Tibial nerve (tissue), 4 donors: ENCODE measurements at regions not wholly inside any gene's neighbourhood (a gene's known extent, or its start where the extent isn't known, plus 50 kb on each side); places are given as distances from the start of the nearest gene placed in this dataset. TPM values are rescaled to one million over a fixed set of nuclear protein-coding genes. Genes with fewer than 3 reads are reported as not detected.

Experiments used
- DNase-seq, 2 donors: peaks; one replicate each; pipeline ENCODE4 v3.0.0-alpha.2; 2019; ENCODE audit warnings: low spot score in 2 of 2
- H3K27ac ChIP-seq, 4 donors: fragments of 200-600 bp; sonication (generic) in 3 of 4; one replicate each; pipeline ENCODE4 v1.5.1; 2017 to 2019; ENCODE audit warnings: mild to moderate bottlenecking in 1 of 4
- H3K27me3 ChIP-seq, 2 donors: fragments of 200-600 bp; sonication (generic) in 1 of 2; one replicate each; pipeline versions ENCODE4 v1.5.1 to v1.6.0; 2017 to 2019
- H3K36me3 ChIP-seq, 3 donors: fragments of 200-600 bp; sonication (generic); one replicate each; pipeline ENCODE4 v1.5.1; 2018 to 2019
- H3K4me1 ChIP-seq, 4 donors: fragments of 200-600 bp; sonication (generic) in 3 of 4; one replicate each; pipeline ENCODE4 v1.5.1; 2017 to 2019
- H3K4me3 ChIP-seq, 4 donors: fragments of 200-600 bp; sonication (generic) in 3 of 4; one replicate each; pipeline ENCODE4 v1.5.1; 2017 to 2019; ENCODE audit warnings: mild to moderate bottlenecking in 1 of 4, moderate library complexity in 1 of 4
- H3K9me3 ChIP-seq, 4 donors: fragments of 200-600 bp; sonication (generic) in 3 of 4; one replicate each; pipeline ENCODE4 v1.5.1; 2017 to 2019
- EP300 ChIP-seq, 2 donors: sonication (generic); formaldehyde crosslinking; IDR thresholded peaks; one replicate each; pipeline ENCODE4 v1.6.1; 2017; ENCODE audit warnings: antibody characterized with exemption in 2 of 2, mild to moderate bottlenecking in 1 of 2
- POLR2A ChIP-seq, 2 donors: fragments of 450-650 bp; IDR thresholded peaks; one replicate each; pipeline ENCODE4 v1.6.1; 2017; ENCODE audit warnings: antibody characterized with exemption in 2 of 2, mild to moderate bottlenecking in 2 of 2, moderate library complexity in 2 of 2
- WGBS, 2 donors: methylation state at CpG; one replicate each; pipeline ENCODE4 v1.1.5; 2018; 5-methylcytosine and 5-hydroxymethylcytosine counted together
- small RNA-seq: library from RNA; depleted of rRNA; stranded (forward); fragments of <200 nt; gene quantifications from one replicate; pipeline ENCODE3, GENCODE V24; 2016
- TF ChIP-seq, protein P1 (sequence below), 5 experiments: fragments of 200-600 bp in 3 of 5; fragments of 450-650 bp in 2 of 5; sonication (generic) in 3 of 5; IDR thresholded peaks; one replicate each; pipeline ENCODE4 v1.5.1; 2016 to 2019; ENCODE audit warnings: antibody characterized with exemption in 5 of 5, mild to moderate bottlenecking in 3 of 5, moderate library complexity in 2 of 5

DNA sequence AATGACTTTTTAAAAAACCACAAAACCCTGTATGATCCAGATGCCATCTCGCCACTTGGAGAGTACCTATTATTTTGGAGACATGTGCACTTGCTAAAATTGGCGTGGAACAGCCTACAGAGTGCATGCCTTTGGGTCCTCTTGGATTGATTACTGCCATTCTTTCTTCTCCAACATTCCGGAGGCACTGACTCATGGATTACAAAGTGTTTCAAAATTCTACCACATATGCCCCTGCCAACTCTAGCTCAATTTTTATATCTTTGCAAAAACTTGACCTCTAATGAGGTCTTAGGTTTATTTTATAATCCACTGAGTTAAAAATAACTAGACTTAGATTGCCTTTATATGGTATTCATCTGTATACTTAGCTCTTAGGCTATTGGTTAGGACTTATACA lies 55.8 kb upstream of the KIF5B start:
- Histone ChIP-seq H3K4me3 (no peak overlapping the region), H3K4me1 (peaks cover 0 to 16% (median 0%) of the 10 kb centered on the region in 4 donors), H3K27ac (no peak overlapping the region), H3K9me3 (peaks cover 0 to 6% (median 0%) of the 10 kb centered on the region in 4 donors), H3K36me3 (no peaks in the 10 kb centered on the region), H3K27me3 (no peaks in the 10 kb centered on the region)
- TF ChIP-seq POLR2A (IDR thresholded peaks at IDR 0.05): no peak
- peak in 1 of 2 donors; percentile 17 for TF ChIP-seq EP300 (IDR thresholded peaks at IDR 0.05)
- TF ChIP-seq, protein P1, sequence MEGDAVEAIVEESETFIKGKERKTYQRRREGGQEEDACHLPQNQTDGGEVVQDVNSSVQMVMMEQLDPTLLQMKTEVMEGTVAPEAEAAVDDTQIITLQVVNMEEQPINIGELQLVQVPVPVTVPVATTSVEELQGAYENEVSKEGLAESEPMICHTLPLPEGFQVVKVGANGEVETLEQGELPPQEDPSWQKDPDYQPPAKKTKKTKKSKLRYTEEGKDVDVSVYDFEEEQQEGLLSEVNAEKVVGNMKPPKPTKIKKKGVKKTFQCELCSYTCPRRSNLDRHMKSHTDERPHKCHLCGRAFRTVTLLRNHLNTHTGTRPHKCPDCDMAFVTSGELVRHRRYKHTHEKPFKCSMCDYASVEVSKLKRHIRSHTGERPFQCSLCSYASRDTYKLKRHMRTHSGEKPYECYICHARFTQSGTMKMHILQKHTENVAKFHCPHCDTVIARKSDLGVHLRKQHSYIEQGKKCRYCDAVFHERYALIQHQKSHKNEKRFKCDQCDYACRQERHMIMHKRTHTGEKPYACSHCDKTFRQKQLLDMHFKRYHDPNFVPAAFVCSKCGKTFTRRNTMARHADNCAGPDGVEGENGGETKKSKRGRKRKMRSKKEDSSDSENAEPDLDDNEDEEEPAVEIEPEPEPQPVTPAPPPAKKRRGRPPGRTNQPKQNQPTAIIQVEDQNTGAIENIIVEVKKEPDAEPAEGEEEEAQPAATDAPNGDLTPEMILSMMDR (IDR thresholded peaks at IDR 0.05): no peak
- 32 to 41% methylated on average over 3 of the region's 3 CpGs for WGBS, 2 donors
- DNase-seq: no peak

DNA sequence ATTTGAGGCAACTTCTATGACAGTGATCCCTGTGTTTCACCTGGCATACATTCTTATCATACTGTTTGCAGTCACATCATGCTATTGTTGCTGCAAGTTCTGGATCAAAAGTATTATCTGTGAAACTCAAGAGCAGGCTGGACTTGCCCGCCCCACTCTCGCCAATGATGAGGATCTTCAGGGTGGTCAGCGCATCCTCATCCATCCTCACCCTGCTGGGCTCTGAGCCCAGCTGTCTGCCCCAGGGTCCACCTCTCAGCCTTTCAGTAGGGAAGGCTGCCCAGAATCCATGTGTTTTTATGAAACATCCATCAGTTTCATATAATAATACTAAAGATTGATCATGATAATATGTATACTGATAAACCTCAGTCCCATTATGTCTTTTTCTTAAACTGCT lies 55.4 kb upstream of the KIF5B start:
- H3K27ac ChIP-seq: no peak overlapping the region
- H3K9me3 ChIP-seq: peaks cover 0 to 6% (median 0%) of the 10 kb centered on the region in 4 donors
- TF ChIP-seq EP300 (IDR thresholded peaks at IDR 0.05) (no peak), POLR2A (IDR thresholded peaks at IDR 0.05) (no peak)
- TF ChIP-seq, protein P1 (IDR thresholded peaks at IDR 0.05): no peak
- no peaks in the 10 kb centered on the region for H3K36me3 ChIP-seq
- no peak for DNase-seq
- WGBS, 2 donors: 84 to 90% methylated on average over 3 of the region's 3 CpGs
- H3K4me3 ChIP-seq: no peak overlapping the region
- peaks cover 0 to 16% (median 0%) of the 10 kb centered on the region in 4 donors for H3K4me1 ChIP-seq
- no peaks in the 10 kb centered on the region for H3K27me3 ChIP-seq

DNA sequence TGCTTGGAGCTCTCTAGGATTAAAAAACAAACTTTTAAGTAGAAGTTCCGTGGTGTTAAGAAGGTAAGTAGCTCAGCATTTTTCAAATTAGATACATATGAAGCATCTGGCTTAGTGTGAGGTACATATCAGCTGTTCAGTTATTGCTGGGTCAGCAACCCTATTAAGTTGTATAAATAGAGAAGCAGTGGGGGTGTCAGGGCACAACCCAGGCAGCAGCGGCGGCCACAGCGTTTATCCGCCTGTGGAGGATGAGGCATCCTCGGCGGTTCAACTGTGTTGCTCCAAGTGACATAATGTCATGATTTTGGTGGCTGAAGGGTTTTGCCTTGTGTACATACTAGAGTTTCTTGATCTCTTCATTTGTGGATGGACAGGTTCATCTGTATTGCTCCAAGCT lies 54.6 kb upstream of the KIF5B start:
- Histone ChIP-seq H3K9me3 (peaks cover 0 to 6% (median 0%) of the 10 kb centered on the region in 4 donors), H3K4me3 (no peak overlapping the region), H3K27ac (no peak overlapping the region), H3K27me3 (no peaks in the 10 kb centered on the region), H3K4me1 (peaks cover 0 to 16% (median 0%) of the 10 kb centered on the region in 4 donors), H3K36me3 (no peaks in the 10 kb centered on the region)
- TF ChIP-seq, protein P1 (IDR thresholded peaks at IDR 0.05): no peak
- TF ChIP-seq POLR2A (IDR thresholded peaks at IDR 0.05): no peak
- no peak for TF ChIP-seq EP300 (IDR thresholded peaks at IDR 0.05)
- no peak for DNase-seq
- WGBS, 2 donors: 81 to 84% methylated on average over 7 of the region's 7 CpGs

DNA sequence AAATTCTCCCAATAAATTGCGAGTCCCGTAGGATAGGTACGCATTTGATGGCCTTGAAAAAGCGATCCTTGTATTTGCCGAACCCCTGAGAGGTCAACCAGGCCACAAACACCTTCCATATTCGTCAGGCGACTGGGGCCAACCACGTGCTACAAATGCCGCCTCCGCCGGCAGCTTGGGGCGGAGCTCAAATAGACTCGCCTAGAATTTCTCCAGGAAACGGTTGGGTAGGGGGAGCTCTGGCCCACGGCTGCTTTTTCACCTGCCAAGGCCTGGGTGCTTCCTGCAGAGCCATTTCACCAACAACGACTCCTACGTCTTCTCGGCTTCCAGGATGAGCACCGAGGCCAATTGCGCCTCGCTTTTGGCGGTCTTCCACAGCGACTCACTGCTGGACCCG lies 53.4 kb upstream of the KIF5B start:
- Histone ChIP-seq H3K27me3 (no peaks in the 10 kb centered on the region), H3K27ac (no peak overlapping the region), H3K4me3 (no peak overlapping the region), H3K9me3 (peaks cover 0 to 6% (median 0%) of the 10 kb centered on the region in 4 donors), H3K36me3 (no peaks in the 10 kb centered on the region), H3K4me1 (peaks cover 0 to 16% (median 0%) of the 10 kb centered on the region in 4 donors)
- 92 to 93% methylated on average over 24 of the region's 24 CpGs for WGBS, 2 donors
- DNase-seq: no peak
- no peak for TF ChIP-seq EP300 (IDR thresholded peaks at IDR 0.05)
- no peak for TF ChIP-seq POLR2A (IDR thresholded peaks at IDR 0.05)
- TF ChIP-seq, protein P1 (IDR thresholded peaks at IDR 0.05): no peak

Small RNA genes lying in the stretch of these regions (small RNA-seq; reads per million reads assigned to genes)
- gene AL161932.1 (not detected), gene RNU7-22P (not detected)
